HG02973 (cell line): ENCODE measurements at regions not wholly inside any gene's neighbourhood (a gene's known extent, or its start where the extent isn't known, plus 50 kb on each side); places are given as distances from the start of the nearest gene placed in this dataset.
A peak's percentile ranks its signal among the peaks of the same experiment; 100 is the strongest.
"Not testable (repeated sequence)": the region's sequence is repeated elsewhere in the genome, so short reads cannot be mapped to it uniquely, and the experiment has no call there.

Experiments
- ATAC-seq: cut with Tn5 transposase; IDR thresholded peaks from one replicate; pipeline ENCODE4 v1.9.1; 2021; ENCODE audit warnings: moderate library complexity; ENCODE audit not compliant: unreplicated experiment

DNA sequence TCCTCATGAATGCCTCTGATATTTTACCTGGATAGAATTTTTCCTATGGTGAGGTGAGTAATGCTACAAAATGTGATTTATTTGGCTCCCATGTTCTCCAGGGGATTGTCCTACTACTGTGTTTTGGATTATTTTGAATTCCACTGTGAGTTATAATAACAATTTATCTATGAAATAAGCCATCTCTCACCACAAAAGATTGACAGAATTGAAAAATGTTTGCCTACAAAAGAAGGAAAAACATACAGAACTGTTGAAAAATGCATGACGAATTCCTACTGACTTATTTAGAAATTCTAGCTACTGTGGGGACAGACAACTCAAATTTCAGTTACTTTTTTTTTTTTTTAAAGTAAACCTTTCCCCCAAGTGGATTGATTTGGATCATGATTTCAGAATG is 463.7 kb upstream of the GRIN3A start:
- no peak for ATAC-seq

GRCh38 chr9:102185962-102186361 is 447.5 kb upstream of the GRIN3A start:
- no peak for ATAC-seq

DNA sequence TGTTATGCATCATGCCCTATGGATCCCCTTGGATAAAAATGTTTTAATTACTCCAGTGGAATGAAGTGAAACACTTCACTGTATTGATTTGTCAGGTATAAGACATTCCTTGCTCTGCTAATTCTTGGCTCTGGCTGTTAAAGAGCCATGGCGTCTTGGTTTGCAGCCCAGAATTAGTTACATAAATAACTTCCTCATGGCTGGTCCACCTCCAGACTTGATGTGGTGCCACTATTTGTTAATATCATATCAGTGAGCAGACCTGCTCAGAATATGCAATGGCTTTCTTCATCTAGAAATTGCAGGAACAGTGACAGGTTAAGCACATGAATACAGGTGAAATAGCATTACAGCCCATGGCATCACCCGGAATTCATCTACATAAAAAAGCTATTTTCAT is 446.9 kb upstream of the GRIN3A start:
- ATAC-seq: no peak

- ATAC-seq: no peak
Measured at GRCh38 chr9:102178811-102179210, 440.4 kb upstream of the GRIN3A start.

- not testable (repeated sequence) for ATAC-seq
Measured at GRCh38 chr9:102174202-102174601, 435.8 kb upstream of the GRIN3A start.

DNA sequence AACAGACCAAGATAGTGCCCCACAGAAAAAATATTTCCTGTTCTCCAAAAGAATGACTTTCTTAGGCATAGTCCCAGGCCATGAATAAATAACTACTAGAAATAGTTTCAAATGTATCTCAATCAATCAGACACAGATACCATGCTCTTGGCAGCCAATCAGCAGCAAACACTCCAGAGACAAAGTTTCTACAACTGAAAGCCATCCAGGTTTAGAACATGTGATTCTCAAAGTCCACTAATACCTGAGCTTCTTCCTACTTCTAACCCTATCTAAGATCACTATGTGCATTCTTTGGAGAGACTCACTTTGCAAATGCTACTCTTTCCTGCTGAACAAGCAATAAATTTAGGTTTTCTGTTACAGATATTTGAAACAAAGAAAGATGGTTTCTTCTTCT is 425.8 kb upstream of the GRIN3A start:
- no peak for ATAC-seq

DNA sequence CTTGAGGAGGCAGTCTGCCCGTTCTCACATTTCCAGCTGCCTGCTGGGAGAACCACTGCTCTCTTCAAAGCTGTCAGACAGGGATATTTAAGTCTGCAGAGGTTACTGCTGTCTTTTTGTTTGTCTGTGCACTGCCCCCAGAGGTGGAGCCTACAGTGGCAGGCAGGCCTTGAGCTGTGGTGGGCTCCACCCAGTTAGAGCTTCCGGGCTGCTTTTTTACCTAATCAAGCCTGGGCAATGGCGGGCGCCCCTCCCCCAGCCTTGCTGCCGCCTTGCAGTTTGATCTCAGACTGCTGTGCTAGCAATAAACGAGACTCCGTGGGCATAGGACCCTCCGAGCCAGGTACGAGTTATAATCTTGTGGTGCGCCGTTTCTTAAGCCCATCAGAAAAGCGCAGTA is 414.6 kb upstream of the GRIN3A start:
- ATAC-seq: not testable (repeated sequence)

- ATAC-seq: no peak
Measured at GRCh38 chr9:102135768-102136167, 397.3 kb upstream of the GRIN3A start.

GRCh38 chr9:102124465-102124864 is 386.0 kb upstream of the GRIN3A start:
- no peak for ATAC-seq

DNA sequence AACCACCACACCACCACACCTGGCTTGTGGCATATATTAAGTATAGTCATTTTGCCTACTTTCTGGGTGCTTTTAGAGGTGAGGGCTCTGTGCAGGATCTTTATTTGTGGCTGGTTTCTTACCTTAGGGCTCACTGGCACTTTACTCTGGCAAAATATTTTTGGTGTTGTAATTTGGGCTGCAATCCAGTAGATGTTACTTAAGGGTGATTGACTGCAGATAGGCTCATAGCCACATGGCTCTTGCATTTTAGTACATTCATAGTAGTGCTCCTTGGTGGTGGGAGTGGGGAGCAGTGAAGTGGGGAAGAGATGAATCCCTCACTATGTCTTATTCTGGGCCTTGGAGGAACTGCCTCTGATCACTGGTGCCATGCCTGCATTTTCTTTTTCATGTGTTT is 376.1 kb upstream of the GRIN3A start:
- no peak for ATAC-seq

GRCh38 chr9:102113191-102113590 is 374.7 kb upstream of the GRIN3A start:
- no peak for ATAC-seq

- no peak for ATAC-seq
Measured at GRCh38 chr9:102106439-102106838, 368.0 kb upstream of the GRIN3A start.

DNA sequence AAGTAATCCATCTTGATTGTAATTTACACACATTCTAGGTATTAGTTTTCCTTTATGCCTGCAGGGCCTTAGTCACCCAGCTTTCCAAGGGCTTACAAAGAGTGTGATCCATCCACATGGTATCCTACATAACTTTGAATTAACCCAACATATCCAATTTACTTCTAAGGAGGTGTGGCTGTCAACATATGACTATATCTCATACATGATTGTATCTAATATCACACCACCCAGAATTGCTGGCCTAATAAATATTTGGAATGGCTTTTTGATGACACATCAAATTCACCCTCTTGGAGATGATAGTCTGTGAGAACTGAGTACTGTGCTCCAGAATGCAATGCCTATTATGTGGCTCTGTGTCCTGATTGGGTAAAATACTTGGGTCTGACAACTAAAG is 363.3 kb upstream of the GRIN3A start:
- no peak for ATAC-seq

DNA sequence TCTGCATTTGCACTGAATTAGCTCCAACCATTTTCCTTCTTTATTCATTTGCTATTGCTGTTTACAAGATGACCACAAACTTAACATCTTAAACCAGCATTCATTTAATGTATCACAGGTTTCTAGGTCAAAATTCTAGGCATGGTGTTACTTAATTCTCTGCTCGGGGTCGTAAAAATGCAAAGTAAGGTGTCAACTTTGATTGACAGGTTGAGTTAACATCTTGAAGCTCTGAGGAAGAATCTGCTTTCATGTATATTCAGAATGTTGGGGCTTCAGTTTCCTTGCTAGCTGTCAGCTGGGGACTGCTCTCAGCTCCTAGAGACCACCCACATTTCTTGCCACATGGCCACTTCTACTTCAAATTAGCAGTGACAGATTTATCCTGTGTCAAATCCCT is 348.7 kb upstream of the GRIN3A start:
- ATAC-seq: no peak

GRCh38 chr9:102085548-102085947 is 347.1 kb upstream of the GRIN3A start:
- ATAC-seq: no peak

DNA sequence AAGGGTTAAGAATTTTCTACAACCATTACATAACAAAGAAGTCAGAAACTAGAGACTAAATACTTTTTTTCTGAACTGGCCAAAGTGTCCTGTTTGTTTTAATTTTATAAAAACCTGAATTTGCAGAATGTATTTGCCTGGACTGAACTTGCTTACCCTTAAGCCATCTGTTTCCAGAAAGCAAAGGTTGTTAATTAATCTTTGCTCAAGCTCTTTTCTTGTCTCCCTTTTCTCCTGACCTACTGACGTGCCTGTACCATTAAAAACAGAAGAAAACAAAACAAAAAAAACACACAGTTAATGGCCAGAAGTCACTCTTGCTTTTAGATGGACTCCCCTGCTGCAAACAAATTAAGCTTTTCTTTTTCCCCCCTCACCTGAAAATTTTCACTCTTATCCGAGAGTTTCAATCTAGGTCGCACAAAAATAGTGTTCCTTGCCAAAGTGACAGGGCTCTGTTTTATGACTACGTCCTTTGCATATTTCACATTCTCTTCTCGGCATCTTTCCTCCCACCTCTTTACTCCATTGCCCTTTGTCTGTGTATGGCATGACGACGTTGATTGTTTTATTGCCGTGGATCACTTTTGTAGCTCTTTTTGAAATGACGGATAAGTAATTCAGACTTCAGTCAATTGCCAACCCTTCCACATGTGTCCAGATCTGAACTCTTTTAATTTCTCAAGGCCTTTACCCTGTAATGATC is 333.8 kb upstream of the GRIN3A start:
- ATAC-seq: no peak

DNA sequence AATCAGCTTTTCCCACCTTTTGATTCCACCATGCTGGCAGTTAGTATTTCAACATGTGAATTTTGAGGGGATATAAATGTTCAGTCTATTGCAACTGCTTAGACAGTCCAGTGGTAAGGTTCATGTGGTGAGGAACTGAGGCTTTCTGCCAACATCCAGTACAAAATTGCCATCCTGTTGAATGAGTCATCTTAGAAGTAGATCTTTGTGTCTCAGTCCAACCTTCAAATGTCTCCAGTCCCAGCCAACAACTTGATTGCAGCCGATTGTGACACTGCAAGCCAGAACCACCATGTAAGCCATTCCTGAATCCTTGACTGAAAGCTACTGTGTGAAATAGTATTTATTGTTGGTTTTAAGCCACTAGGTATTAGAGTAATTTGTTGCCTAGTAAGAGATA is 331.5 kb upstream of the GRIN3A start:
- no peak for ATAC-seq

DNA sequence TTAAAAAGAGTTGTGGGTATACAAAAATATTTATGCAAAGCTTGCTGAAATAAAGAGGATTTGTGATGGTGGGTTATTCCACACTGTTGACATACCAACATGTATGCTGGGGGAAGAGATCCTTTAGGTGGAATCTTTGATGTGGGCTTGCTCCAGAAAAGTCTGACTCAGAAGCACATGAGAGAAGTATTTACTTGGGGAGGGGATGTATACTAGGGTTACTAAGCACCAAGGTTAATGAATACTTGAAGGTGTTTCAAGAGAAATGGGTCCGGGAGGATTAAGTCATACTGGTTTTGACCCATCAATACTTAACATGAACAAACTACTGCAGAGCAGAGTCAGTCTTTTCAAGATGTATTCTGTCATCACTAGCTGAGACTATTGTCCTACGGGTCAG is 316.4 kb upstream of the GRIN3A start:
- ATAC-seq: no peak

DNA sequence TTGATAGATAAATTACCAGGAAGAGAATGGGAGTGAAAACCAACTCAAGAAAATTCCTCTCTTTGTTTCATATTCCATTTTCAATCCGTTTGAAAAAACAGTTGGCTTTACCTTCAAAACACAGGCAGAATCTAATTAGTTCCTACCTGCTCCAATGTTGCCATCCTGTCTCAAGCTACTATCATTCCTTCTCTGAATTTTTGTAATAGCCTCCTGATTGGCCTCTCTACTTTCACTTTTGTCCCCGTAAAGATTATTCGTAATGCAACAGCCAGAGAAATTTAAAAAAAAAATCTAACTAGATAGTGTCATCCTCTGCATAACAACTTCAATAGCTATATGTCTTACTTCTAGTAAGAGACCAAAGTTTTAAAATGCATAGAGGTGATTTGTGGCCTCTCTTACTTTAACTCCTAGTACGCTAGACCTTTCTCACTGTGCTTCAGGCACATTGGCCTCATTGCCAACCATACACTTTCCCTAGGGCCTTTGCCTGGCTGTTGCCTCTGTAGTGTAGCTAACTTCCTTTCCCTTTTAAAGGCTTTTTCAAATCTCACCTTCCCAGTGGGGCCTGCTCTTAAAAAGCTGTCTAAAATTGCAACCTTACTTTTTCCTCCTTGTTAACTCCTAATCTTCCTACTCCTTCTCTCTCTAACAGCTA is 311.3 kb upstream of the GRIN3A start:
- ATAC-seq: no peak

GRCh38 chr9:102047549-102047948 is 309.1 kb upstream of the GRIN3A start:
- no peak for ATAC-seq

DNA sequence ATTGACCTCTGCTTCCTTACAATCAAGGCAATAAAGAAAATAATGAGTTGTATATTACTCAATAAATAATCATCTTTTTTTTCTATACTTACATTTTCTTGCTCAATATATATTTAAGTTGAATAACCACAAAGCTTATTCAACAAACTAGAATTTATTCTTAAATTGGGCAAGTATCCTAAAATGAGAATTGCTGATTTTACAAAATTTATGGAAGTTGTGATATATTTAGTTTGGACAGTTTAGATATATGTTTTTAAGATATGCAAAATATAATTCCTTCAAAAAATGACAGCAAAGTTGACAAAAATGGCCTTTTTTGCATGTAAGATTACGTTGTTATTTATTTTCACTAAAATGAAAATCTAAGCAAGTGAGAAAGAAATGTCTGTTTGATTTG is 305.7 kb upstream of the GRIN3A start:
- ATAC-seq: no peak

DNA sequence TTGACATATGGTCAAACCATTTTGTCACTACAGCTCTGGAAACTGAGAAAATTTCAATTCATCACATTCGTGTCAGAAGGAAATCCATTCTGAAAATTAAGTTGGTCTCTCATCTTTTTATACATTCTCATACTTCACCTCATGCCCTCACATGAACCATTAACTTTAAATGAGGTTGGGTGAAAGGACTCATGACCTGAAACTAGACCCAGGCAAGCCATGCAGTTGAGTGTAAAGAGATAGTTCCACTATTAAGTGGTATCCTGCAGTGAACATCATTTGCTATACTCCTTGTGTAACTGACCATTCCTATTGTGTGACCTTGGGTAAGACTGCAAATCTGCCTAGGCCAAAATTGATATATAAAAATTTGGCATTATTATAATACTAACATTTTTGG is 299.6 kb upstream of the GRIN3A start:
- ATAC-seq: no peak

DNA sequence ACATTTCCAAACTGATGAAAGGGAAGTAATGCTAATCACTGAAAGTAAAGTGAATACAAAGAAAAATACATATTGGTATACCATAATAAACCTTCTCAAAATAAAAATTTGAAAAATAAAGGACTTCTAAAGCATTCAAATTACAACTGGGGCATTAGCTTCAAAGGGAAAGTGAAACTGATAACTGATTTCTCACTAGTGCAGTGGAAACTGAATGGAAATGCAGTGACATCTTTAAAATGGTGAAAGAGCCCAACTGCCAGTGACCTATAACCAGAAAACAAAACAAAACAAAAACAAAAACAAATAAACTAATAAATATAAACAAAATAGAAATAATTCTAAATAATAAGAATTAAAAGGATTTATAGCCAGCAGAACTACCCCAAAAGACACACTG is 297.5 kb upstream of the GRIN3A start:
- peak; percentile 86 for ATAC-seq
